Dedifferentiated amniotic fluid mesenchymal stem cell (primary cell): ENCODE measurements at regions not wholly inside any gene's neighbourhood (a gene's known extent, or its start where the extent isn't known, plus 50 kb on each side); places are given as distances from the start of the nearest gene placed in this dataset.

ENCODE experiments used
- DNase-seq: peaks from one replicate; pipeline ENCODE4 v3.0.0-alpha.2; 2016; ENCODE audit errors: extremely low spot score

GRCh38 chr12:30090258-30090657, 306.5 kb upstream of the TMTC1 start:
- DNase-seq: no peak

- DNase-seq: no peak
Observed at GRCh38 chr12:30088259-30088995, 304.7 kb upstream of the TMTC1 start.

DNA sequence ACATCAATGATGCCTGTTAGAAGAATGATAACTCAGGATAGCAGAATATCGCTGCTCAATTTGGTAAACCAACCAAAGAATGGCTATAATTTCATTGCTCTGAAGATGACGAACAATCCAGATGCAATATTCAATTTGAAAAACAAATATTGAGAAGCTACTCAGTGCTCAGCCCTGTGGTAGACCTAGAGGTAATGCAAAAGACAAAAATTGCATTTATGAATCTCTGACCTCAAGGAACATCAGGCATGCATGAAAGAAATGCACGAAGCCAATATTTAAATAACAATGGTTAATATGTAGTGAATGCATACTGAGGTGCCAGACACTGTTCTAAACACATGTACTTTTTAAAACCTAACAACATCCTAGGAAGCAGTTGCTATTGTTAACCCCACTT, 298.6 kb upstream of the TMTC1 start:
- no peak for DNase-seq

GRCh38 chr12:30074916-30075315, 291.2 kb upstream of the TMTC1 start:
- no peak for DNase-seq

GRCh38 chr12:30072824-30073223, 289.1 kb upstream of the TMTC1 start:
- DNase-seq: no peak

- DNase-seq: no peak
Observed at GRCh38 chr12:30067146-30067545, 283.4 kb upstream of the TMTC1 start.

GRCh38 chr12:30064906-30065305, 281.2 kb upstream of the TMTC1 start:
- no peak for DNase-seq

DNA sequence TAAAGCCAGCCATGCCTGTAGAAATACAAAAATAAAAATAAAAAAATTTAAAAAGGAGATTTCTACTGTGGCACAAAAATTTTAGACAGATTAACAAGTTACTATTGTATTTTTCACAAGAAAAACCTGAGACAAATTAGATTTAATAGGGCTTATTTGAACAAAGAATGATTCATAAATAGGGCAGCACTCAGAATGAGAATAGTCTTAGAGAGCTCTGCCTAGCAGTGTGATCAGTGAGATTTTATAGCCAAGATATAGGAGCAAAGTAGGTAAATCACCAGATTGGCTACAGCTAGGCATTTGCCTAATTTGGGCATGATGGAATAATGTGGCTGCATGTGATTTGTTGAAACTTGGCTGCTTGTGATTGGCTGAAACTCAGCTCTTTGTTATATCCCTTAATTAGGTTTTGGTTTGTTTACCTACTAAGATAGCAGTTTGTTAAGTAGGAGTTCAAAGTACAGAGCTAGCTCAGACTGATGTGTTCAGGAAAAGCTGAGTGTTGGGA, 279.7 kb upstream of the TMTC1 start:
- no peak for DNase-seq

DNA sequence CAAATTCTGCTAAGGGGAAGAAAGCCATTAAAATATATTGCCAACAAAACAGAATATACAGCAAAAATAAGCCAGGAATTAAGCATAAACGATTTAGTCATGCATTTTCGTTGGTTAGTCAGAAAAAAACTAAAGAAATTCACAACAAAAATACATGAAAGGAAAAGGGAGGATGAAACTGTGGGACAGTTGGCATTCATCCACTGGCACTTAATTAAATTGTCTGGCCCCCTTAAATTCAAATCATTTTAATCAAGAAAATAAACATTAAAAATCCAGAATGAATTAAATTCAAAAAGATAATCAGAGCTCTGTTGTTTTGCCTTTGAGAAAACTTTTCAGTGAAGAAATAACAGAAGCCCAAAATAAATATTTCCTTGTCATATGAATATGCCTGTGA, 264.6 kb upstream of the TMTC1 start:
- no peak for DNase-seq

- DNase-seq: peak; percentile 40
Observed at GRCh38 chr12:30047516-30048254, 263.9 kb upstream of the TMTC1 start.

DNA sequence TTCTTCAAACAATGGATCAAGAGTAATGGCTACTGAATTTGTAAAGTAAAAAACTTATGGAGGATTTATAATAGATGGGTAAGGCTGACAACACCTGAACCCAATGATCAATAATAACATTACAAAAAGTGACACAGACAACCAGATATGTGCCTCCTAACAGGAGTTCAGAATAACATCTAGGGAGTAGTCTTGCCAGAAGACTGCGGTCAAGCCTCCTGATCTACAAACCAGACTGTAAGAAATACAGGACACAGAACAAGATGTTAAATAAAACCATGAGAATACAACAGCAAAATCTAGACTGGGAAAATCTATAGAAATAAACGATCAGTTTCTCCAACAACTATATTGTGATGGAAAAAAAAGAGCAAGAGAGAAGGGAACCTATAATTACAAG, 262.6 kb upstream of the TMTC1 start:
- DNase-seq: no peak

- no peak for DNase-seq
Observed at GRCh38 chr12:30045171-30045570, 261.4 kb upstream of the TMTC1 start.

GRCh38 chr12:30044206-30044605, 260.5 kb upstream of the TMTC1 start:
- no peak for DNase-seq

DNA sequence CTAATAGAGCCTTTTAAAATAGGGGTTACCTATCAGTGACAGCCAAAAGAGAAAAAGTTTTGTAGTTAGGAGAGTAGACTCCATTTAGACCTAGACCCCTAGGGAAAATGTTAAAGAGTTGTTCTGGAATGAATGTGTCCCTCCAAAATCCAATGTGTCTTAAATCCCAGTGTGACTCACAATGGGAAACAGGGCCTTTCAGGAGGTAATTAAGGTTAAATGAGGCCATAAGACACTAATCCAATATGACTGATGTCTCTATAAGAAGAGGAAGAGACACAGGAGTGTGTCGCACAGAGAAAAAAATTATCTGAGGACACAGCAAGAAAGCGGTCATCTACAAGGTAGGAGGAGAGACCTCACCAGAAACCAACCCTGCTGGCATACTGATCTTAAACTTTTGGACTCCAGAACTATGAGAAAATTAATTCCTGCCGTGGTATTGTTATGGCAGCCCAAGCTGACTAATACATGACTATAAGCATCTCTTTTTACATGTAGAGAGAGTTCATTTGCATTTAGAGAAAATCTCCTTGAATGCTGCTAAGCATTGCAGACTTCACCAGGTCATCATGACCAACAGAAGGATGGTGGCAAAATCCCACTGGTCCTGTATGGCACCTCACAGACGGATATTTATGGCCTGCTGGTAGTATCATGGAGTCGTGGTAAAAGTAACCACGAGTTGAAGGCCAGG, 259.6 kb upstream of the TMTC1 start:
- no peak for DNase-seq

GRCh38 chr12:30041096-30041495, 257.4 kb upstream of the TMTC1 start:
- no peak for DNase-seq

- DNase-seq: no peak
Observed at GRCh38 chr12:30030693-30031374, 247.1 kb upstream of the TMTC1 start.

DNA sequence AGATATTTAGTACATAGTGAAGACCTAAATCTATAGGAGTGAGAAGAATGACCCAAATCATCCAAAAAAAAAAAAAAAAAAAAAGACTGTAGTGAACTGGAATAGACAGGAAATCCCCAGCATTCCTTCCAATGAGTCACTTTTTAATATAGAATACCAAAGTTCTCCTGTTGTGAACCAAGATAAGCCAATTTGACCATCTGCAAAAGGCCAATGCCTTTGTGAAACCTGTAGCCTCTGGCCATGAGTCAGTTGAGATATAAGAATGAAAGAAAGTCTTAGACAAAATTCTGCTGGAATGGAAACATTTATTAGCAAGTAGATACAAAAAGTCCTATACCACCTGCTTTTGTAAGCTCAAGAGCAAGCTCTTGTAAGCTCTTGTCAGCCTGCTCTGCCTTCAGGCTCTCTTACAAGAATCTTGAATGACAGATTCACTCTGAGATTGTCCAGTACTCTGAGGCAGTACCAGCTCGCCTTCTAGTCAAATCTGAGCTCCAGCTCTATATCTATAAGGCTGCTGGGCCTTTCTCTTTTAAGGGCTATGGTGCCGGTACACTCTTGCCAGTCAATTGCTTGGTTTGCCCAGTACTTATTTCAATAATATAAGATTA, 243.0 kb upstream of the TMTC1 start:
- peak; percentile 52 for DNase-seq

DNA sequence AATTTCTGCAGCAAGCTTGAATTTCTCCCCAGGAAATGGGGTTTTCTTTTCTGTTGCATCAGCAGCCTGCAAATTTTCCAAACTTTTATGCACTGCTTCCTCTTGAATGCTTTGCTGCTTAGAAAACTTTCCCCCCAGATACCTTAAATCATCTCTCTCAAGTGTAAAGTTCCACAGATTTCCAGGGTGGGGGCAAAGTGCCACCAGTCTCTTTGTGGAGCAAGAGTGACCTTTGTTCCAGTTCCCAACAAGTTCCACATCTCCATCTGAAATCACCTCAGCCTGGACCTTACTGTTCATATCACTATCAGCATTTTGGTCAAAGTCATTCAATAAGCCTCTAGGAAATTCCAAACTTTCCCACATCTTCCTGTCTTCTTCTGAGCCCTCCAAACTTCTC, 241.6 kb upstream of the TMTC1 start:
- DNase-seq: no peak

DNA sequence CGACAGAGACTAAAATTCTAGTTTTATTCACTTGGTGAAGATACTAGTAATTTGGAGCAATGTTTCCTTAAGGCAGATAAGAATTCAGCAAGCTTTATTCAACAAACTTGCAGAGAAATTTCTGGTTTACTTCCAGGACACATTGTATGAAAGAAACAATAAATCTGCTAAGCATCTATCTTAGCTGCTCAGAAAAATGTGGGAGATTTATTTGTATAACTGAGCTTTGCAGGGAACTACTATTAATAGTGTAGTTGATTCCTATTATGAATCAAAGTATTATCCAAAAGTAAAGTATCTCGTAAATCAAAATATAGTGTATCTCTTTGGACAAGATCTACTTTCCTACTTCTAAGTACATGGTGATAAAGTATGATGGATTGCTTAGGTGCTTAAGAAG, 239.4 kb upstream of the TMTC1 start:
- DNase-seq: no peak

- no peak for DNase-seq
Observed at GRCh38 chr12:30021051-30021833, 237.5 kb upstream of the TMTC1 start.
